H1 (cell line): ENCODE measurements at regions not wholly inside any gene's neighbourhood (a gene's known extent, or its start where the extent isn't known, plus 50 kb on each side); places are given as distances from the start of the nearest gene placed in this dataset.

Experiments
- CTCF ChIA-PET: fragments of 300-600 bp; sonication (Branson Sonifier 250); formaldehyde crosslinking; loops from one replicate; lab custom pipeline; 2021; ENCODE audit not compliant: partially characterized antibody; lab: Charles Lee
- POLR2A ChIA-PET: fragments of 300-600 bp; sonication (Branson Sonifier 250); formaldehyde crosslinking; loops from one replicate; lab custom pipeline; 2021; ENCODE audit warnings: inconsistent platforms; ENCODE audit not compliant: partially characterized antibody; lab: Charles Lee
- DNase-seq, 2 experiments: peaks; one replicate each; pipeline versions ENCODE4 v3.0.0 to v3.0.0-alpha.2; 2010 to 2022; ENCODE audit warnings: low spot score in 2 of 2, low read depth in 1 of 2, mixed read lengths in 1 of 2
- FAIRE-seq: peaks from 2 replicates; lab custom pipeline; 2011; peaks lifted over from hg19 to GRCh38; lab: Jason Lieb, UNC
- H2AFZ ChIP-seq: 2 replicates; pipeline ENCODE4 v1.8.1; 2012; ENCODE audit warnings: low read length, inconsistent platforms
- H2AK5ac ChIP-seq: 2 replicates; pipeline ENCODE4 v1.6.1; 2013; ENCODE audit warnings: low read depth, low read length
- H2BK120ac ChIP-seq: replicated peaks from 2 replicates; pipeline ENCODE3; 2013; ENCODE audit warnings: low read depth, low read length, inconsistent platforms
- H2BK12ac ChIP-seq: 2 replicates; pipeline ENCODE4 v1.6.1; 2013; ENCODE audit warnings: low read depth, low read length
- H2BK15ac ChIP-seq: 2 replicates; pipeline ENCODE4 v1.6.1; 2013; ENCODE audit warnings: low read length
- H2BK20ac ChIP-seq: 2 replicates; pipeline ENCODE4 v1.6.1; 2013; ENCODE audit warnings: low read length
- H2BK5ac ChIP-seq: 2 replicates; pipeline ENCODE4 v1.6.1; 2013; ENCODE audit warnings: low read depth, low read length
- H3K14ac ChIP-seq: 2 replicates; pipeline ENCODE4 v1.6.1; 2013; ENCODE audit warnings: inconsistent platforms; ENCODE audit not compliant: insufficient read length
- H3K18ac ChIP-seq: 2 replicates; pipeline ENCODE4 v1.6.1; 2013; ENCODE audit warnings: low read length; ENCODE audit errors: extremely low read depth
- H3K23ac ChIP-seq: 2 replicates; pipeline ENCODE4 v1.6.1; 2013; ENCODE audit warnings: inconsistent platforms; ENCODE audit not compliant: insufficient read length
- H3K23me2 ChIP-seq: 2 replicates; pipeline ENCODE4 v1.6.1; 2013; ENCODE audit warnings: low read depth, low read length
- H3K27ac ChIP-seq: 2 replicates; pipeline ENCODE4 v1.6.1; 2011; ENCODE audit warnings: low read depth, low read length, inconsistent platforms
- H3K27me3 ChIP-seq, 4 experiments: replicated peaks in 1 of 4; 1 replicate in 1 of 4; 2 replicates in 3 of 4; pipeline versions ENCODE4 v1.6.1 to v1.8.1; 2011 to 2013; ENCODE audit warnings: low read length in 3 of 4, mild to moderate bottlenecking in 3 of 4, inconsistent platforms in 2 of 4, mixed read lengths in 2 of 4, moderate library complexity in 1 of 4; ENCODE audit not compliant: control insufficient read depth in 3 of 4, insufficient read depth in 3 of 4; ENCODE audit errors: extremely low read depth in 1 of 4
- H3K36me3 ChIP-seq, 4 experiments: 2 replicates each; pipeline versions ENCODE4 v1.6.1 to v1.8.1; 2011 to 2013; ENCODE audit warnings: mild to moderate bottlenecking in 4 of 4, low read length in 3 of 4, moderate library complexity in 2 of 4, control low read depth in 1 of 4, inconsistent platforms in 1 of 4; ENCODE audit not compliant: insufficient read depth in 4 of 4, control insufficient read depth in 2 of 4
- H3K4ac ChIP-seq: replicated peaks from 2 replicates; pipeline ENCODE3; 2013; ENCODE audit warnings: low read length, low read depth, mixed read lengths, inconsistent platforms; ENCODE audit not compliant: insufficient read length
- H3K4me1 ChIP-seq, 4 experiments: replicated peaks in 1 of 4; 1 replicate in 1 of 4; 2 replicates in 3 of 4; pipeline versions ENCODE4 v1.6.1 to v1.8.1; 2011 to 2013; ENCODE audit warnings: low read length in 3 of 4, inconsistent platforms in 2 of 4, mixed read lengths in 1 of 4; ENCODE audit not compliant: insufficient read depth in 4 of 4, control insufficient read depth in 3 of 4
- H3K4me2 ChIP-seq, 2 experiments: 2 replicates each; pipeline versions ENCODE4 v1.6.1 to v1.8.1; 2011 to 2013; ENCODE audit warnings: low read depth in 2 of 2, low read length in 2 of 2, control low read depth in 1 of 2, inconsistent platforms in 1 of 2, mild to moderate bottlenecking in 1 of 2; ENCODE audit not compliant: insufficient read depth in 1 of 2
- H3K4me3 ChIP-seq, 4 experiments: fragments of 200-600, 300-600 bp in 1 of 4; sonication (generic), shearing (Covaris generic), sonication (Bioruptor Twin) in 1 of 4; 2 replicates each; pipeline versions ENCODE4 v1.5.1 to v1.8.1; 2011 to 2016; ENCODE audit warnings: low read length in 4 of 4, low read depth in 3 of 4, control low read depth in 2 of 4, inconsistent platforms in 2 of 4, mild to moderate bottlenecking in 2 of 4, mixed read lengths in 1 of 4, moderate library complexity in 1 of 4; ENCODE audit not compliant: insufficient read depth in 2 of 4; ENCODE audit errors: extremely low read depth in 1 of 4
- H3K56ac ChIP-seq: replicated peaks from 2 replicates; pipeline ENCODE3; 2013; ENCODE audit warnings: low read depth, mild to moderate bottlenecking, mixed read lengths, low read length, inconsistent platforms; ENCODE audit not compliant: insufficient read length
- H3K79me1 ChIP-seq: 2 replicates; pipeline ENCODE4 v1.6.1; 2013; ENCODE audit warnings: low read depth, low read length, control low read depth
- H3K79me2 ChIP-seq, 2 experiments: 2 replicates each; pipeline versions ENCODE4 v1.6.1 to v1.8.1; 2012 to 2013; ENCODE audit warnings: low read length in 2 of 2, mild to moderate bottlenecking in 2 of 2, inconsistent platforms in 1 of 2; ENCODE audit not compliant: insufficient read depth in 2 of 2, control insufficient read depth in 1 of 2
- H3K9ac ChIP-seq, 4 experiments: replicated peaks in 1 of 4; 1 replicate in 1 of 4; 2 replicates in 3 of 4; pipeline versions ENCODE4 v1.6.1 to v1.8.1; 2011 to 2013; ENCODE audit warnings: low read depth in 3 of 4, low read length in 3 of 4, control low read depth in 2 of 4, mild to moderate bottlenecking in 2 of 4, moderate library complexity in 2 of 4, inconsistent platforms in 1 of 4; ENCODE audit errors: extremely low read depth in 1 of 4
- H3K9me3 ChIP-seq, 2 experiments: 2 replicates each; pipeline versions ENCODE4 v1.6.1 to v1.8.1; 2012 to 2013; ENCODE audit warnings: mild to moderate bottlenecking in 2 of 2, moderate library complexity in 2 of 2, control low read depth in 1 of 2, inconsistent platforms in 1 of 2, low read depth in 1 of 2, low read length in 1 of 2, mixed read lengths in 1 of 2; ENCODE audit not compliant: insufficient read depth in 2 of 2
- H4K20me1 ChIP-seq, 2 experiments: replicated peaks in 1 of 2; 2 replicates each; pipeline versions ENCODE3 to v1.8.1; 2011 to 2013; ENCODE audit warnings: inconsistent platforms in 2 of 2, low read length in 2 of 2, mild to moderate bottlenecking in 1 of 2; ENCODE audit not compliant: insufficient read depth in 2 of 2, control insufficient read depth in 1 of 2
- H4K5ac ChIP-seq: 2 replicates; pipeline ENCODE4 v1.6.1; 2013; ENCODE audit warnings: low read length, low read depth, mixed read lengths, inconsistent platforms; ENCODE audit not compliant: insufficient read length
- H4K8ac ChIP-seq: 2 replicates; pipeline ENCODE4 v1.8.0; 2013; ENCODE audit warnings: mild to moderate bottlenecking, moderate library complexity, low read length, inconsistent platforms; ENCODE audit not compliant: insufficient read depth; ENCODE audit errors: extremely low read depth
- H4K91ac ChIP-seq: replicated peaks from 2 replicates; pipeline ENCODE3; 2013; ENCODE audit warnings: low read length, mixed read lengths, inconsistent platforms; ENCODE audit not compliant: insufficient read length
- ASH2L ChIP-seq: fragments of 200-600, 300-600 bp; sonication (generic); IDR thresholded peaks from one replicate; pipeline ENCODE4 v1.7.1; 2017; ENCODE audit warnings: low read length
- ATF2 ChIP-seq: IDR thresholded peaks from 2 replicates; pipeline ENCODE4 v1.6.1; 2012; ENCODE audit warnings: low read length, inconsistent platforms
- BRCA1 ChIP-seq: IDR thresholded peaks from 2 replicates; pipeline ENCODE4 v1.6.1; 2012; ENCODE audit warnings: low read depth, low read length, improper control_type of control experiment
- FOSL1 ChIP-seq: IDR thresholded peaks from 2 replicates; pipeline ENCODE4 v1.6.1; 2011; ENCODE audit warnings: mild to moderate bottlenecking, low read depth, low read length, moderate library complexity; ENCODE audit not compliant: insufficient read depth
- GTF2F1 ChIP-seq: IDR thresholded peaks from 2 replicates; pipeline ENCODE4 v1.6.1; 2012; ENCODE audit warnings: low read depth, low read length, improper control_type of control experiment, borderline replicate concordance
- POLR2A ChIP-seq, 2 experiments: IDR thresholded peaks; 1 replicate in 1 of 2; 2 replicates in 1 of 2; pipeline ENCODE4 v1.6.1; 2011; ENCODE audit warnings: low read depth in 2 of 2, low read length in 2 of 2, mild to moderate bottlenecking in 2 of 2; ENCODE audit errors: control extremely low read depth in 1 of 2
- SRF ChIP-seq: IDR thresholded peaks from 2 replicates; pipeline ENCODE4 v1.6.1; 2011; ENCODE audit warnings: mild to moderate bottlenecking, low read depth, low read length, moderate library complexity
- SUZ12 ChIP-seq: fragments of 200-600 bp; sonication (generic); IDR thresholded peaks from 2 replicates; pipeline ENCODE4 v1.6.1; 2012; ENCODE audit warnings: mild to moderate bottlenecking, inconsistent platforms, low read length, moderate library complexity, mixed read lengths
- WGBS, 2 experiments: shearing (Covaris generic) in 1 of 2; methylation state at CpG; one replicate each; pipeline versions ENCODE4 v1.1.6 to v1.1.7; 2013 to 2015; ENCODE audit warnings: low lambda C conversion rate in 2 of 2, mixed read lengths in 2 of 2, inconsistent platforms in 1 of 2, low coverage in 1 of 2, missing lambda C conversion rate in 1 of 2; ENCODE audit not compliant: insufficient replicate concordance in 2 of 2, insufficient coverage in 1 of 2, insufficient read length in 1 of 2; ENCODE audit errors: extremely low coverage in 1 of 2, missing lambda C conversion rate in 1 of 2; 5-methylcytosine and 5-hydroxymethylcytosine counted together

- no peak overlapping the region for H2BK15ac ChIP-seq
- H3K18ac ChIP-seq = no peak overlapping the region
- H3K56ac ChIP-seq = no peak overlapping the region
- H3K23me2 ChIP-seq = no peaks in the 10 kb centered on the region
- H3K4me2 ChIP-seq = no peak overlapping the region
- no peak overlapping the region for H2AFZ ChIP-seq
- no peak overlapping the region for H3K4me3 ChIP-seq
- no peak for FAIRE-seq
- H4K8ac ChIP-seq = no peak overlapping the region
- TF ChIP-seq FOSL1 (no peak), SUZ12 (no peak), BRCA1 (no peak), POLR2A (IDR thresholded peaks at IDR 0.05; ENCODE audit: control extremely low read depth in 1 of 2, low read depth in 2 of 2, low read length in 2 of 2) (no peak), GTF2F1 (no peak), ASH2L (no peak), SRF (no peak), ATF2 (no peak)
- 88% methylated on average over 4 of the region's 4 CpGs; no CpG with 5 or more reads in 1 of the 2 experiments for WGBS, 2 experiments
- no peaks in the 10 kb centered on the region for H3K27me3 ChIP-seq
- H3K27ac ChIP-seq = no peak overlapping the region
- H3K23ac ChIP-seq = no peak overlapping the region
- H2BK20ac ChIP-seq = no peak overlapping the region
- no peak overlapping the region for H4K5ac ChIP-seq
- H4K20me1 ChIP-seq = no peaks in the 10 kb centered on the region
- no peaks in the 10 kb centered on the region for H3K79me2 ChIP-seq
- H3K14ac ChIP-seq = no peak overlapping the region
- H3K9ac ChIP-seq = no peak overlapping the region
- no peaks in the 10 kb centered on the region for H3K4me1 ChIP-seq
- no peak overlapping the region for H2BK12ac ChIP-seq
- ChIA-PET POLR2A (no interaction called here), CTCF (no interaction called here)
- H3K4ac ChIP-seq = no peak overlapping the region
- no peak overlapping the region for H4K91ac ChIP-seq
- H3K9me3 ChIP-seq = 0 out of 4 replicates have a peak, but pooled peaks cover 0 to 5% of the 10 kb centered on the region in 2 experiments
- DNase-seq = no peak
- H2BK5ac ChIP-seq = no peak overlapping the region
- no peaks in the 10 kb centered on the region for H3K79me1 ChIP-seq
- no peak overlapping the region for H2BK120ac ChIP-seq
- no peak overlapping the region for H2AK5ac ChIP-seq
- H3K36me3 ChIP-seq = no peaks in the 10 kb centered on the region
Observed at GRCh38 chr10:28849821-28850220, 172.5 kb downstream of the BAMBI start.
